Activated naive CD4-positive, alpha-beta T cell treated with anti-CD3 and anti-CD28 coated beads for 36 hours (primary cell): ENCODE measurements at regions not wholly inside any gene's neighbourhood (a gene's known extent, or its start where the extent isn't known, plus 50 kb on each side); places are given as distances from the start of the nearest gene placed in this dataset.
"Not testable (repeated sequence)": the region's sequence is repeated elsewhere in the genome, so short reads cannot be mapped to it uniquely, and the experiment has no call there.

Experiments
- CTCF ChIA-PET: fragments of 350-600 bp; sonication (Branson Sonifier 250); formaldehyde crosslinking; loops from one replicate; lab custom pipeline; 2021; ENCODE audit warnings: antibody characterized with exemption; lab: Charles Lee
- DNase-seq: peaks from one replicate; pipeline ENCODE4 v3.0.0-alpha.2; 2020
- H3K27ac Mint-ChIP-seq: one replicate; pipeline ENCODE4 v1.8.0; 2021; ENCODE audit warnings: mild to moderate bottlenecking, mixed read lengths
- H3K27me3 Mint-ChIP-seq: one replicate; pipeline ENCODE4 v1.8.0; 2021; ENCODE audit warnings: low read depth, mixed read lengths
- H3K36me3 Mint-ChIP-seq: one replicate; pipeline ENCODE4 v1.8.0; 2021; ENCODE audit warnings: low read depth, mixed read lengths
- H3K4me1 Mint-ChIP-seq: one replicate; pipeline ENCODE4 v1.8.0; 2021; ENCODE audit warnings: low read depth, mixed read lengths
- H3K4me3 Mint-ChIP-seq: one replicate; pipeline ENCODE4 v1.8.0; 2021; ENCODE audit warnings: mild to moderate bottlenecking, moderate library complexity, mixed read lengths
- H3K9me3 Mint-ChIP-seq: one replicate; pipeline ENCODE4 v1.8.0; 2021; ENCODE audit warnings: mixed read lengths
- intact Hi-C: fragments of 100-400 bp; cut with micrococcal nuclease; formaldehyde crosslinking; loops from one replicate; pipeline ENCODE4 v1.15.1; 2023

GRCh38 chr20:30164389-30164788 lies 1093.1 kb upstream of the DEFB115 start:
- DNase-seq, CTCF ChIA-PET, H3K4me3 Mint-ChIP-seq, H3K27me3 Mint-ChIP-seq: not testable (repeated sequence)
- Mint-ChIP-seq H3K9me3 (peaks cover 11% of the 10 kb centered on the region), H3K27ac (peak overlapping the region; percentile 84), H3K36me3 (peaks cover 25% of the 10 kb centered on the region), H3K4me1 (peaks cover 41% of the 10 kb centered on the region)
- intact Hi-C loops: loop anchor here (10.0 kb wide), 2 partner anchors 120 to 950 kb away; no protein-coding TSS in a partner anchor

- Mint-ChIP-seq H3K27ac (no peak overlapping the region), H3K4me3 (no peak overlapping the region), H3K9me3 (peaks cover 10% of the 10 kb centered on the region), H3K36me3 (peaks cover 24% of the 10 kb centered on the region), H3K27me3 (no peaks in the 10 kb centered on the region), H3K4me1 (peaks cover 37% of the 10 kb centered on the region)
- DNase-seq: no peak
- intact Hi-C loops: loop anchor here (10.0 kb wide), 2 partner anchors 117 to 953 kb away; no protein-coding TSS in a partner anchor
- CTCF ChIA-PET: no interaction called here
Measured at GRCh38 chr20:30167540-30167939, 1089.9 kb upstream of the DEFB115 start.

GRCh38 chr20:30168025-30168799 lies 1089.3 kb upstream of the DEFB115 start:
- intact Hi-C loops: loop anchor here (10.0 kb wide), 2 partner anchors 117 to 953 kb away; no protein-coding TSS in a partner anchor
- CTCF ChIA-PET: no interaction called here
- DNase-seq: no peak
- Mint-ChIP-seq H3K27me3 (no peaks in the 10 kb centered on the region), H3K4me1 (peaks cover 32% of the 10 kb centered on the region), H3K9me3 (peaks cover 10% of the 10 kb centered on the region), H3K27ac (no peak overlapping the region), H3K4me3 (no peak overlapping the region), H3K36me3 (peaks cover 24% of the 10 kb centered on the region)

- H3K4me3 Mint-ChIP-seq: no peak overlapping the region
- CTCF ChIA-PET: no interaction called here
- H3K27ac Mint-ChIP-seq: no peak overlapping the region
- DNase-seq: no peak
- peaks cover 24% of the 10 kb centered on the region for H3K36me3 Mint-ChIP-seq
- peaks cover 27% of the 10 kb centered on the region for H3K4me1 Mint-ChIP-seq
- no peaks in the 10 kb centered on the region for H3K27me3 Mint-ChIP-seq
- H3K9me3 Mint-ChIP-seq: peaks cover 10% of the 10 kb centered on the region
- intact Hi-C loops: loop anchor here (10.0 kb wide), 2 partner anchors 116 to 954 kb away; no protein-coding TSS in a partner anchor
Measured at GRCh38 chr20:30168800-30169138, 1088.7 kb upstream of the DEFB115 start.

GRCh38 chr20:30175681-30176080 lies 1081.8 kb upstream of the DEFB115 start:
- CTCF ChIA-PET: no interaction called here
- Mint-ChIP-seq H3K36me3 (no peaks in the 10 kb centered on the region), H3K27me3 (no peaks in the 10 kb centered on the region), H3K4me1 (no peaks in the 10 kb centered on the region), H3K4me3 (no peak overlapping the region), H3K9me3 (peaks cover 3% of the 10 kb centered on the region), H3K27ac (no peak overlapping the region)
- intact Hi-C loops: no loop called here
- DNase-seq: no peak

- intact Hi-C loops, DNase-seq, H3K4me3 Mint-ChIP-seq, CTCF ChIA-PET, H3K36me3 Mint-ChIP-seq, H3K9me3 Mint-ChIP-seq, H3K27ac Mint-ChIP-seq, H3K4me1 Mint-ChIP-seq, H3K27me3 Mint-ChIP-seq: not testable (repeated sequence)
Measured at GRCh38 chr20:30183124-30183523, 1074.3 kb upstream of the DEFB115 start.

- DNase-seq, H3K4me1 Mint-ChIP-seq, CTCF ChIA-PET, H3K4me3 Mint-ChIP-seq, intact Hi-C loops, H3K27me3 Mint-ChIP-seq, H3K36me3 Mint-ChIP-seq, H3K27ac Mint-ChIP-seq, H3K9me3 Mint-ChIP-seq: not testable (repeated sequence)
Measured at GRCh38 chr20:30191785-30192184, 1065.7 kb upstream of the DEFB115 start.

- peak; percentile 3 for DNase-seq
- CTCF ChIA-PET, intact Hi-C loops, H3K27ac Mint-ChIP-seq, H3K9me3 Mint-ChIP-seq, H3K36me3 Mint-ChIP-seq, H3K27me3 Mint-ChIP-seq, H3K4me1 Mint-ChIP-seq, H3K4me3 Mint-ChIP-seq: not testable (repeated sequence)
Measured at GRCh38 chr20:30234477-30234876, 1023.0 kb upstream of the DEFB115 start.

- H3K27ac Mint-ChIP-seq, DNase-seq, H3K36me3 Mint-ChIP-seq, H3K27me3 Mint-ChIP-seq, H3K9me3 Mint-ChIP-seq, intact Hi-C loops, H3K4me1 Mint-ChIP-seq, H3K4me3 Mint-ChIP-seq, CTCF ChIA-PET: not testable (repeated sequence)
Measured at GRCh38 chr20:30275073-30275472, 982.4 kb upstream of the DEFB115 start.

GRCh38 chr20:30281584-30282197 lies 975.8 kb upstream of the DEFB115 start:
- no peaks in the 10 kb centered on the region for H3K27me3 Mint-ChIP-seq
- CTCF ChIA-PET: no interaction called here
- no peak overlapping the region for H3K27ac Mint-ChIP-seq
- DNase-seq: no peak
- no peak overlapping the region for H3K4me3 Mint-ChIP-seq
- peaks cover 21% of the 10 kb centered on the region for H3K4me1 Mint-ChIP-seq
- H3K36me3 Mint-ChIP-seq: peaks cover 2% of the 10 kb centered on the region
- intact Hi-C loops: loop anchor here (10.0 kb wide), 1 partner anchor 117 kb away; no protein-coding TSS in a partner anchor
- H3K9me3 Mint-ChIP-seq: peaks cover 8% of the 10 kb centered on the region

GRCh38 chr20:30283476-30284280 lies 973.8 kb upstream of the DEFB115 start:
- H3K27ac Mint-ChIP-seq: peak overlapping the region; percentile 63
- H3K27me3 Mint-ChIP-seq, H3K9me3 Mint-ChIP-seq, CTCF ChIA-PET, H3K36me3 Mint-ChIP-seq: not testable (repeated sequence)
- peak; percentile 75 for DNase-seq
- peaks cover 15% of the 10 kb centered on the region for H3K4me1 Mint-ChIP-seq
- intact Hi-C loops: loop anchor here (10.0 kb wide), 1 partner anchor 119 kb away; no protein-coding TSS in a partner anchor
- H3K4me3 Mint-ChIP-seq: peak overlapping the region; percentile 76

GRCh38 chr20:30284281-30284905 lies 973.1 kb upstream of the DEFB115 start:
- H3K4me3 Mint-ChIP-seq: peak overlapping the region; percentile 76
- CTCF ChIA-PET: no interaction called here
- peaks cover 18% of the 10 kb centered on the region for H3K4me1 Mint-ChIP-seq
- no peak for DNase-seq
- no peaks in the 10 kb centered on the region for H3K27me3 Mint-ChIP-seq
- peaks cover 2% of the 10 kb centered on the region for H3K36me3 Mint-ChIP-seq
- intact Hi-C loops: loop anchor here (10.0 kb wide), 1 partner anchor 120 kb away; no protein-coding TSS in a partner anchor
- peaks cover 8% of the 10 kb centered on the region for H3K9me3 Mint-ChIP-seq
- no peak overlapping the region for H3K27ac Mint-ChIP-seq
